HG03457 (cell line): ENCODE measurements at regions not wholly inside any gene's neighbourhood (a gene's known extent, or its start where the extent isn't known, plus 50 kb on each side); places are given as distances from the start of the nearest gene placed in this dataset.

Source experiments
- ATAC-seq: cut with Tn5 transposase; IDR thresholded peaks from one replicate; pipeline ENCODE4 v1.9.1; 2021; ENCODE audit warnings: moderate number of reproducible peaks; ENCODE audit not compliant: unreplicated experiment

DNA sequence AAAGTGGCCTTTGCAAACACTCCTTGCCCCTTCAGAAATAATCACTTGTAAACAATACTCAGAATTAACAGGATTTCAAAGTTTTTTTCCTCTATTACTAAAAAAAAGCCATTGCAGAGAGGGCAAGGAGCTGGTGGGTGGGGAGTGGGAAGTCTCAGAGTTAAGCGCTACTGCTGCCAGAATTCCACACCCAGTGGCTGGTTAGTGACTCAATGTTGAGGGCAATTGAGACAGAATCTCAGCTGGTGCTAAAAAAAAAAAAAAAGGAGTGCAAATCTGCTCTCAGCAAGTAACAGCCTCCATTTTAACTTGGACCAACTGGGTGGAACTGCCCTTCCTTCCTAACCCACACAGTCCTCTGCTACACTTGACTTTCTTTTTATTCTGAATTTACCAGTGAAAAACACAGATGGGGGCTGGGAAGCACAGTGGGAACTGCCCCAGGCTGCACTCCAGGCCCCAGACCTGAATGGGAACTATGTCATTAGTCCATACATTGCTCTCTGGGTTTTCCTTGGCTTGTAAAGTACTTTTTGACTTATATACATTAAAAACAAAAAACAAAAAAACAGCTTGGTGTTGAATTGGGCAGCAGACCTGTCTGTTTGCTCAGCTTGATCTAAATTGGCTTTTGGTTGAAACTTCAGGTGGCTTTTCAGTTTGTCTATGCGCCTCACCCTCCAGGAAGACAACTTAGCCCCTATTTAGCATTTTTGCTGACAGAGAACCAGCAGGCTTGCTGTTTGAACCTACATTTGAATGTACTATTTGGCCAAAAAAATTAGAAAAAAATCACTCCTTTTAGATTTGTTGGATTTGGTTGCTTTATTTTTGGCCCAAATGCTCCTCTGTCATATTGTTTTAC is 357.8 kb upstream of the TBL1XR1 start:
- no peak for ATAC-seq

- ATAC-seq: no peak
Observed at GRCh38 chr3:177557548-177557947, 360.3 kb upstream of the TBL1XR1 start.

- ATAC-seq: no peak
Observed at GRCh38 chr3:177561365-177561764, 364.1 kb upstream of the TBL1XR1 start.

DNA sequence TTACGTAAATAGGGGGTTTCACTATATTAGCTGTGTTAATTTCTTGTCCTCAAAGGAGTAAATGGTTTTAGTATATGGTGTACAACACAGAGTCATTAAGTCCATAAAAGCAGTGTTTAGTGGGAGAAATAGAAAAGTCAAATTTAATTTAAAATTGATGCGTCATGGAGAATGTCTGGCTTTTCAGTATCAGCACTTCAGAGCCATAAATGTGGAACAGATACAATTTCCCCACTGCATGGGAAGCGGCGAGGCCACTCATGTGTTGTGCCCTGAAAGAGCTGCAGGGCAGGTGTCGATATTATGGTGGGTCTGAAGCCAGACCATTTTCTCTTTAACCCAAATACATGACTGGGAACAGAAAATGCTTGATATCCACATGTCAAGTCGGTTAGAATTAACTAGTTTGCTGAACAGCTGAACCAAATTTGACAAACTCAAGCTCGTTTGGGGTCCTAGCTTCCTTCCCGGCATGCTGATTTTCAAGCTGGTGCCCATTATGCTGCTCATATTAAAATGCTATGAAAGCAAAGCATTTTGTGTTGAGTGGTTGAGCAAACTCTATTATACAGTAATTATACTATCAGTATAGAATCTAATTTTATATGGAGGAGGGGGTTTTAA is 364.6 kb upstream of the TBL1XR1 start:
- ATAC-seq: no peak

GRCh38 chr3:177563243-177563780 is 366.0 kb upstream of the TBL1XR1 start:
- no peak for ATAC-seq

DNA sequence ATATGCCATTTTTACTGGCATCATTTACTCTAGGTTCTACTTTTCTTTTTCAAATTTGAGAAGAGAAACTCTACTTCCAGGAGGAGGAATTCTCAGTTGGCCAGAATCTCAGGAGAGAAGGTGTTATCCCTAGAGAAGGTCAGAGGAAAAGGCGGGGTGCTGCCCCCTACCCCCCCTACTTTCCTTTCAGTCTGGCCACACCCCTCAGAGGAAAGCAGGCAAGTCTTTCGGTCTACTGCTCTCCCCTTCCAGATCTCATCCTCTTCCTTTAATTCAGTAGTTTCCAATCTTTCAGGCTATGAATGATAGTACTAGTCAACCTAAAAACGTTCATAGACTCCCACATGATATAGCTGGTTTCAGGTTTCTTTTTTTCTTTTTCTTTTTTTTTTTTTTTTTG is 366.5 kb upstream of the TBL1XR1 start:
- ATAC-seq: no peak

DNA sequence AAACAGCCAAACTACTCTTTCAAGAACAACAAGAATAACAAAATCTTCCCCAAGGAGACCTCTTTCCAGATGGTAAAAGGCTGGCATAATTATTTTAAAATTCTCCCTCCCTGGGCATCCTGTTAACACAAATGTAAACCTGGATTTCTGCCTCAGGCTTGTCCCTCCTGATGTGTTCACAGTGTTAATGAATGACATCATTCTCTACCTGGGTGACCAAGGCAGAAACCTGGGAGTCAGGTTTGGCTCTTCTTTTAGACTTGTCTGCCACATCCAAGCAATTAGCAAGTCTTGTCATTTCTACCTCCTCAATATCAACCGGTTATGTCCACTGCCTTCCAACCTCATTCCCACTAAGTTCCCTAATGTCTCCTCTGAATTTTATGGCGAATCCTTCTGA is 368.7 kb upstream of the TBL1XR1 start:
- ATAC-seq: no peak

DNA sequence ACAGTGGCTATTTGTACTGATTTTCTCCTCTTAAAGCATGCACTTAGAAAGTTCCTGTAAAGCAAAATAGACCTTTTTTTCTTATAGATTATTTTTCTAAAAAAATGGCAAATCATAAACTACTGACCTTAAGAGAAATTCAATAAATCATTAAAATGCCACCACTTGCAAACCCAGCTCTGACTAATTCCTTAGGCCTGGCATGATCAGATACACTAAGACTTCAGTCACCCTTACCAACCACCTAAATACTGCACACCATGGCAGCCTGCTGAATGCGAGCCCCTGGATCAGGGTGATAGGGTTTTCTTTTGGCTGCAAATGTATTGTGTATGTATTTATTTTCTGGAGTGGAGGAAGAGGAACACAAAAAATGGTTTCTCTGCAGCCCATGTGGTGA is 370.6 kb upstream of the TBL1XR1 start:
- ATAC-seq: no peak

DNA sequence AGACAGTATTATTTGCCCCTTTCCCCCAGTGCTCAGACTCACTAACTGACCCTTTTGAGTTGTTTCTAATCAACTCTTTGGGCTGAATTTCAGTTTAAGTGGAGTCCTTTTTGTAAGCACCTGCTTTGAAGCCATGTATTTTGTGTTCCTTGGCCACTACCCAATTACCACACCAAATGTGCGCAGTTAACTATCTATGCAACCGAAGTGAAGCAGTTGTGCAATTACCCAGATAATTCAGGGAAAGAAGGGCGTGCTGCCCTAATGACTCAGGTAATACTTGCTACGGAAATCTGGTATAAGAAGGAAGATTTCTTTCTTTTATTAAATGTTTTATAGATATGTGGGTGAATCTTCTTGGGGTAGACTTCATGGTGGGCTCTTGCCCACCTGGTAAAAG is 371.9 kb upstream of the TBL1XR1 start:
- ATAC-seq: no peak

GRCh38 chr3:177569875-177570657 is 372.8 kb upstream of the TBL1XR1 start:
- ATAC-seq: no peak

GRCh38 chr3:177571271-177571943 is 374.1 kb upstream of the TBL1XR1 start:
- ATAC-seq: no peak

- no peak for ATAC-seq
Observed at GRCh38 chr3:177571944-177572315, 374.6 kb upstream of the TBL1XR1 start.

- ATAC-seq: no peak
Observed at GRCh38 chr3:177574222-177574856, 377.1 kb upstream of the TBL1XR1 start.

DNA sequence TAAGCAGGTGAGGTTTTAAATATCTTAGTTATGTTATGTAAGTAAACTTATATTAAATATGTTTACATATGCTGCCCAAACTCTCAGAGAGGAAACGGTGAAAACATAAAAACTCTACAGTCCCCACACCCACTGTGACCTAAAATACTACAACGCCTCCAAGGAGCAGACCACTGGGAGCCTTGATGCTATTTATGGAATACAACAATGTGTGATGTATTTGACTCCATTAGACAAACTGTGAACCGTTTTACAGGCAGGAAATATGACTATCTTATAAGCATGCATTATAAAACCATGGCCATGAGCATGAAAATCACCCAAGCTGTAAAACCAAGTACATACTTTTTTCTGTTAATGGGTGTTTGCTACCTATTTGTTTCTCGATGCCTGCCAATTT is 379.5 kb upstream of the TBL1XR1 start:
- no peak for ATAC-seq

DNA sequence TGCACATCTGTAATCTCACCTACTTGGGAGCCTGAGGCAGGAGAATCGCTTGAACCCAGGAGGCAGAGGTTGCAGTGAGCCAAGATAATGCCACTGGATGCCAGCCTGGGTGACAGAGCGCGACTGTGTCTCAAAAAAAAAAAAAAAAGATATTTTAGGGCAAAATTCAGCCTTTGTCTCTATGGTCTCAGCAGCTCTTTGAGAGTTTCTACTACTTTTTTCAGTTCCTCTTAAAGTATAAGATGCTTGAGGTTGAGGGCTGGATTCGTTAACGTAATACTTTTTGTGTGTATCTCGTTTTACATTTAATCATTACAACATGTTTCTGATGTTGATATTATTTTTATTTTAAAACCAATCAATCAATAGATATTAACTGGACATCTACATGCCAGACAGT is 381.2 kb upstream of the TBL1XR1 start:
- peak; percentile 87 for ATAC-seq

DNA sequence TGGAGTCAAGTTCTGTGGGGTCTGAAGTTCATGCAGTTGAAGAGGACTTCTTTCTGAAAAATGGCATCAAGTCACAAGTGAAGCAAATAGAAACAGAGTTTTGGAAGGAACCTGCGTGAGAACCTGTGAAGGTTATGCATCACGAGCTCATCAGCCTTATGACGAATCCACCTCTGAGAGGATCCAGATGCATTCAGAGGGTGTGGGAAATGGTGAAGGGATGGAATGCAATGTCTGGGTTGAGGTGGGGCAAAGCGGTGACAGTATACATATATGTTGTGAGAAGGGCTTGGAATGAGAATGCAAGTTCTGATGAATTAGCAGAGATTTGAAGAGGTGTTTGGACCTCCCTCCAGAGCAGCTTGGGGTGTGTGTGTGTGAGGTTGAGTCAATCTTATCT is 382.1 kb upstream of the TBL1XR1 start:
- no peak for ATAC-seq

- no peak for ATAC-seq
Observed at GRCh38 chr3:177580437-177580836, 383.2 kb upstream of the TBL1XR1 start.

- no peak for ATAC-seq
Observed at GRCh38 chr3:177585271-177585670, 388.0 kb upstream of the TBL1XR1 start.

DNA sequence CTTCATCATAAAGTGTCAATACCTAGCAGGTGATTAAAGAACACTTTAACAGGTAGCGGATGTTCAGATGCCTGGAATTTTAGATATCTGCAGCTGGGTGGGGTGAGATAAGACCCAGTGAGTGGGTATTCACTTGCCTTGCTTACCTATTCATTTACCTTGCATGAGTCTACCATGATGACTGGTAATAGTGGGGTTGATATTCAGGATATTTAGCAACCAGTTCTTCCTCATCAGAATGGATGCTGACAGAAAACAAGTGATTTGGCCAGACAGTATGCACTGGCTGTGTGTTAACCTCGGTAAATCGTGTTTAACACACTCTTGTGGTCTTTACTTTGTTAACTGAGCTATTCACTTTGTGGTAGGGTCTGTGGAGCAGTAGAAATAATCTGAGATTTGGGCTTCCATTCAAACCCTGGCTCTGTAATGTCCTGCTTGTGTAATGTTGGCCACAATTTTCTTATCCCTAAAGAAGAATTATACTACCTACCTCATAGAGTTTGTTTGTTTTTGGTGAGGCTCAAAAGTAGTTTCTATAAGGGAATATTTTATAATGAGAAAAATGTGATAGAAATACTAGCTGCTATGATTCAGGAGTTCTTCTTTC is 391.9 kb upstream of the TBL1XR1 start:
- no peak for ATAC-seq

DNA sequence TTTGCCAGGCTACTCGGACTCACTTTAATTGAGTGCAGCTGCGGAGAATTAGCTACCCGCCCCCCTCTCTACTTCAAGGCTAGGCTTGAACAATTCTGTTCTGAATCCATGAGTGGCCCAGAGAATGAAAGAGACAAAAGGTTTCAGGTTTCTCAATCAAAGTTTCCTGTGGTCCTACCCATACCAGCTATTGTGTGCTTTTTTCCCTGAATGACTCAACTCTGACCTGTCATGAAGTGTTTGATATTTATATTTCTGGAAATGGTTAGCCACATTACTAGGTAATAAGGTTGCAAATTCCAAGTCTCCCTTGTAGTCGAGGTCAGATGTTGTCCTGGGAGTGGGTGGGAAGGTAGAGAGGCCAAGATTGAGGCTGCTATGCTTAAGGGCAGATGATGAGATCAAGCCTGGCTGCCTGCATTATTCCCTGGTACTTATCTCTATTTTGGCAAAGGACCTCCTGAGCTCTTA is 392.7 kb upstream of the TBL1XR1 start:
- ATAC-seq: no peak
